Colonic mucosa (tissue), 4 donors: ENCODE measurements at regions not wholly inside any gene's neighbourhood (a gene's known extent, or its start where the extent isn't known, plus 50 kb on each side); places are given as distances from the start of the nearest gene placed in this dataset.
"Not testable (repeated sequence)": the region's sequence is repeated elsewhere in the genome, so short reads cannot be mapped to it uniquely, and the experiment has no call there.

Experiments
- DNase-seq: peaks from one replicate; pipeline ENCODE4 v3.0.0-alpha.2; 2020
- H3K27ac ChIP-seq: fragments of 200-600 bp; one replicate; pipeline ENCODE4 v1.8.0; 2021
- H3K27me3 ChIP-seq: fragments of 200-600 bp; one replicate; pipeline ENCODE4 v1.8.0; 2021
- H3K36me3 ChIP-seq: fragments of 200-600 bp; one replicate; pipeline ENCODE4 v1.8.0; 2021
- H3K4me1 ChIP-seq: fragments of 200-600 bp; one replicate; pipeline ENCODE4 v1.8.0; 2021; ENCODE audit warnings: mild to moderate bottlenecking
- H3K4me3 ChIP-seq: fragments of 200-600 bp; one replicate; pipeline ENCODE4 v1.8.0; 2021
- H3K9ac ChIP-seq, 2 donors: one replicate each; pipeline ENCODE4 v1.7.0; 2013; ENCODE audit warnings: control low read depth in 2 of 2, low read depth in 2 of 2, low read length in 2 of 2
- H3K9me3 ChIP-seq: fragments of 200-600 bp; one replicate; pipeline ENCODE4 v1.8.0; 2021
- CTCF ChIP-seq: fragments of 200-600 bp; IDR thresholded peaks from one replicate; pipeline ENCODE4 v1.8.0; 2022; ENCODE audit warnings: antibody characterized with exemption, mild to moderate bottlenecking
- intact Hi-C: fragments of 100-400 bp; cut with DNase I; formaldehyde crosslinking; loops from one replicate; pipeline ENCODE4 v1.14.1; 2022
- donor health status: healthy.
- donor health status: DM: no; HTN: no; CAD: no.
- donor health status: DM: no; HTN: no; CAD: no.

GRCh38 chr4:174183259-174183658 is 100.2 kb downstream of the FBXO8 start:
- H3K9ac ChIP-seq = no peak overlapping the region
- DNase-seq = no peak
- intact Hi-C loops = no loop called here
- no peaks in the 10 kb centered on the region for H3K27me3 ChIP-seq
- no peak for TF ChIP-seq CTCF
- H3K4me1 ChIP-seq = no peaks in the 10 kb centered on the region
- H3K27ac ChIP-seq = no peak overlapping the region
- no peak overlapping the region for H3K4me3 ChIP-seq
- H3K36me3 ChIP-seq = no peaks in the 10 kb centered on the region
- no peaks in the 10 kb centered on the region for H3K9me3 ChIP-seq

GRCh38 chr4:174181827-174182226 is 101.6 kb downstream of the FBXO8 start:
- Histone ChIP-seq H3K9me3 (no peaks in the 10 kb centered on the region), H3K36me3 (no peaks in the 10 kb centered on the region), H3K27ac (no peak overlapping the region), H3K4me1 (no peaks in the 10 kb centered on the region), H3K4me3 (no peak overlapping the region), H3K27me3 (no peaks in the 10 kb centered on the region), H3K9ac (no peak overlapping the region)
- TF ChIP-seq CTCF = no peak
- intact Hi-C loops = no loop called here
- no peak for DNase-seq

- intact Hi-C loops = no loop called here
- no peak for DNase-seq
- Histone ChIP-seq H3K27me3 (no peaks in the 10 kb centered on the region), H3K36me3 (no peaks in the 10 kb centered on the region), H3K9ac (no peak overlapping the region), H3K4me3 (no peak overlapping the region), H3K27ac (no peak overlapping the region), H3K9me3 (no peaks in the 10 kb centered on the region), H3K4me1 (no peaks in the 10 kb centered on the region)
- no peak for TF ChIP-seq CTCF
Observed at GRCh38 chr4:174177536-174177935, 105.9 kb downstream of the FBXO8 start.

GRCh38 chr4:174175836-174176235 is 107.6 kb downstream of the FBXO8 start:
- intact Hi-C loops = not testable (repeated sequence)

GRCh38 chr4:174173360-174173759 is 110.1 kb downstream of the FBXO8 start:
- no peak overlapping the region for H3K4me3 ChIP-seq
- TF ChIP-seq CTCF = no peak
- no peaks in the 10 kb centered on the region for H3K36me3 ChIP-seq
- no peak overlapping the region for H3K27ac ChIP-seq
- no peaks in the 10 kb centered on the region for H3K27me3 ChIP-seq
- intact Hi-C loops = no loop called here
- no peak overlapping the region for H3K9ac ChIP-seq
- no peaks in the 10 kb centered on the region for H3K4me1 ChIP-seq
- no peaks in the 10 kb centered on the region for H3K9me3 ChIP-seq
- DNase-seq = no peak

More at GRCh38 chr4:174175836-174176235, 107.6 kb downstream of the FBXO8 start:
- H3K27me3 ChIP-seq, H3K9ac ChIP-seq, H3K36me3 ChIP-seq, H3K4me3 ChIP-seq, DNase-seq, H3K9me3 ChIP-seq, H3K4me1 ChIP-seq, H3K27ac ChIP-seq: not testable (repeated sequence)

- Histone ChIP-seq H3K9me3 (no peaks in the 10 kb centered on the region), H3K4me3 (no peak overlapping the region), H3K4me1 (no peaks in the 10 kb centered on the region), H3K9ac (no peak overlapping the region), H3K27me3 (no peaks in the 10 kb centered on the region), H3K27ac (no peak overlapping the region), H3K36me3 (no peaks in the 10 kb centered on the region)
- intact Hi-C loops = no loop called here
- no peak for TF ChIP-seq CTCF
- DNase-seq = no peak
Observed at GRCh38 chr4:174172274-174172673, 111.2 kb downstream of the FBXO8 start.
